Activated CD8-positive, alpha-beta T cell treated with anti-CD3 and anti-CD28 coated beads, Interleukin-2, amount 10 ng/mL, durations not matched to agents 7 days and 5 days (primary cell): ENCODE measurements at regions not wholly inside any gene's neighbourhood (a gene's known extent, or its start where the extent isn't known, plus 50 kb on each side); places are given as distances from the start of the nearest gene placed in this dataset.
"Not testable (repeated sequence)": the region's sequence is repeated elsewhere in the genome, so short reads cannot be mapped to it uniquely, and the experiment has no call there.

Source experiments
- ATAC-seq: fragments of 150-1000 bp; cut with Tn5 transposase; one replicate; pipeline ENCODE4 v1.10.0; 2021; ENCODE audit warnings: moderate library complexity
- CTCF ChIA-PET: fragments of 350-600 bp; sonication (Branson Sonifier 250); formaldehyde crosslinking; loops from one replicate; lab custom pipeline; 2021; ENCODE audit warnings: antibody characterized with exemption; lab: Charles Lee
- POLR2A ChIA-PET: fragments of 350-600 bp; sonication (Branson Sonifier 250); formaldehyde crosslinking; loops from one replicate; lab custom pipeline; 2021; ENCODE audit warnings: antibody characterized with exemption; lab: Charles Lee
- DNase-seq: peaks from one replicate; pipeline ENCODE4 v3.0.0-alpha.2; 2020
- H3K27ac Mint-ChIP-seq: one replicate; pipeline ENCODE4 v1.8.0; 2021; ENCODE audit warnings: mild to moderate bottlenecking, mixed read lengths
- H3K27me3 Mint-ChIP-seq: one replicate; pipeline ENCODE4 v1.8.0; 2021; ENCODE audit warnings: low read depth, mixed read lengths
- H3K36me3 Mint-ChIP-seq: one replicate; pipeline ENCODE4 v1.8.0; 2021; ENCODE audit warnings: low read depth, mixed read lengths
- H3K4me1 Mint-ChIP-seq: one replicate; pipeline ENCODE4 v1.8.0; 2021; ENCODE audit warnings: low read depth, mixed read lengths
- H3K4me3 Mint-ChIP-seq: one replicate; pipeline ENCODE4 v1.8.0; 2021; ENCODE audit warnings: mild to moderate bottlenecking, mixed read lengths
- H3K9me3 Mint-ChIP-seq: one replicate; pipeline ENCODE4 v1.8.0; 2022; ENCODE audit warnings: mixed read lengths; ENCODE audit not compliant: insufficient read depth

DNA sequence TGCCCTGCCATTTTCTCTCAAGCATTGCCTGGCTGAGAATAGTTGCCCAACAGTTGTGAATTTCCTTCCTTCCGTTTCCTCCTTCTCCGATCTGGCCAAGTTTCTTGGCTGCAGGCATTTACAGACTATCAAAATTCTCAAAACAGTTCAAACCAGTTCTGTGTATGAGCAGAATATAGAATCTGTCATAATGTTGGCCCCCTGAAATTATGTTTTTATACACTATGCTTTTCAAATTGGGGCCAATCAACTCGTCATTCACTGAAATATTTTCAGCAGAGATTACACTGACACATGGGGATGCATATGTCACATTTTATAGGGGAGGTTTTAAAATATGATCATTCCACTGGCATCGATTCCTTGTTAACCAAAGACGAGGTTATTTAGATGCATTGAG lies 284.2 kb upstream of the TMTC4 start:
- CTCF ChIA-PET = no interaction called here
- DNase-seq (no peak), ATAC-seq (no peak)
- no peak overlapping the region for H3K4me3 Mint-ChIP-seq
- H3K27me3 Mint-ChIP-seq = no peaks in the 10 kb centered on the region
- H3K9me3 Mint-ChIP-seq = no peaks in the 10 kb centered on the region
- POLR2A ChIA-PET = no interaction called here
- no peaks in the 10 kb centered on the region for H3K36me3 Mint-ChIP-seq
- H3K4me1 Mint-ChIP-seq = no peaks in the 10 kb centered on the region
- no peak overlapping the region for H3K27ac Mint-ChIP-seq

DNA sequence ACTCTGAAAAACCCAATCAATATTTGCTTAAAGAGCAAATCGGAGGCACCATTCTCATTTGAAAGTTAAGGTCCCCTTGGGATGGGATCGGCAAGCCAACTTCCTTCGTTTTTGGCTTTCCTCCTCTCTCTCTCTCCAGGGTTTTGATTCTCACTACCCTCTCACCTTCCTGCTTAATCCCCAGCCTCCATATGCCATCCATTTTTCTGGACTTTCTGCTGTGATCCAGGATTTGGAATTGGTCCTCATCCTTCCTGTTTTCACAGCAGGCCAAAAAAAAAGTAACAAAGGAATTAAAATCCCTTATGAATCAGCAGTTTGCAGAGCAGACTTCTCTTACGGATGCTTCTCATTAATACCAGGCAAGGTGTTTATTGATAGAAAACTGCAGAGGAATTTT lies 283.1 kb upstream of the TMTC4 start:
- POLR2A ChIA-PET = no interaction called here
- CTCF ChIA-PET = no interaction called here
- H3K4me3 Mint-ChIP-seq = no peak overlapping the region
- no peaks in the 10 kb centered on the region for H3K4me1 Mint-ChIP-seq
- no peak overlapping the region for H3K27ac Mint-ChIP-seq
- H3K36me3 Mint-ChIP-seq = no peaks in the 10 kb centered on the region
- DNase-seq (no peak), ATAC-seq (no peak)
- no peaks in the 10 kb centered on the region for H3K27me3 Mint-ChIP-seq
- H3K9me3 Mint-ChIP-seq = no peaks in the 10 kb centered on the region

DNA sequence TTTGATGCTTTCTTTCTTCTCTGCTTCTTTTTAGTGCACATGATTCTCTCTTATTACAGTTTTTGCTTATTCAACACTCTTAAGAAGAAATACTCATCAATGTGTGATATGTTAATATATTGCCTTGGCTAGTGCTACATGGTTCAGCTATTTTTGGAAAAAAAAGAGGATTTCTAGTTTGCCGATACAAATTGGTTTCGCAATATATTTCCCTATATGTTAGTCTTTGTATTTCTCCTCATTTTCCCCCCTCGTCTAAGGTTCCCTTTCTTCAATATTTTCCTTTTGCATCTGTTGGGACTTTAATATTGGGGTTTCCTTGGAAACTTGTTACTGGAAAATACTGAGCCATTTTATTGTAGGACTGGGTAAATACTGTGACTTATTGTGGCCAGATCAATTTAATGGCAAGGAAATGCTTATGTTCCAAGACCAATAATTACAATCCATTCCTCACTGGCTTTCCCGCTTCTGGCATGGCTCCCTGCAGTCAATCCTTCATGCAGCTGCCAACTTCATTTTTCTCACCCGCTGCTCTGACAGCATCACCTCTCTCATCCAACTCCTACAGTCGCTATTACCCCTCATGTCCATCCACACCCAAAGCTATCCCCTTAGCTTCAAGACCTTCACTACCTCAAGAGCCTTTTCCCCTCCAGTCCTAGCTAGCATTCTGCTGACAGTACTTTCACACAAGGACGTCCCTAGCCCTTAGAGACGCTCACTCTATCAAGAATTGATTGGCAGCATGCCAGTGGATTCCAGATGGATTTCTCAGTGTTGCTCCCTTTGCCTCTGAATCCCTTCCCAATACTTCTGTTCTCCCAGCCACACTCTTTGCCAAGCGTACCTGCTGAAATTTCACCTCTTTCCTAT lies 280.1 kb upstream of the TMTC4 start:
- Mint-ChIP-seq H3K27ac (no peak overlapping the region), H3K36me3 (no peaks in the 10 kb centered on the region), H3K27me3 (no peaks in the 10 kb centered on the region), H3K9me3 (no peaks in the 10 kb centered on the region), H3K4me3 (no peak overlapping the region), H3K4me1 (no peaks in the 10 kb centered on the region)
- ChIA-PET POLR2A (no interaction called here), CTCF (no interaction called here)
- ATAC-seq = no peak
- DNase-seq = no peak

DNA sequence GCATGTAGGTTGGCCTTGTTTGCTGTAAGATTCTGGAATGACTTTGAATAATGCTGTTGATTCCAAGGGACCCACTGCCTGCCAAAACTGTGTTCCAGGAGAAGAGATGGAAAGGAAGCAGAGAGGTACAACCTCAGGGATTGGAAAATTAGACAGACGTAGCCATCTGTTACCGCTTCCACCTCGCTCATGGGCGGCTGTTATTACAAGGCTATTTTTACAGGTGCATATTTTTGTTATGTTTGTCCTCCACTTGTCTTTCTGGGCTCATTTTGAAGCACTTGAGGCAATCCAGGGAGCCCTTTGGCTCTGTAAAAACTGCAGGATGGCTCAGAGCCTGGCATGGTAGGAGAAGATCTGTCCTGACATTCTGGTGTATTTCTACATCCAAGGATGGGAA lies 276.4 kb upstream of the TMTC4 start:
- H3K27me3 Mint-ChIP-seq = no peaks in the 10 kb centered on the region
- DNase-seq (no peak), ATAC-seq (no peak)
- H3K9me3 Mint-ChIP-seq = no peaks in the 10 kb centered on the region
- POLR2A ChIA-PET = no interaction called here
- CTCF ChIA-PET = no interaction called here
- H3K4me3 Mint-ChIP-seq = no peak overlapping the region
- no peaks in the 10 kb centered on the region for H3K36me3 Mint-ChIP-seq
- H3K27ac Mint-ChIP-seq = no peak overlapping the region
- no peaks in the 10 kb centered on the region for H3K4me1 Mint-ChIP-seq

DNA sequence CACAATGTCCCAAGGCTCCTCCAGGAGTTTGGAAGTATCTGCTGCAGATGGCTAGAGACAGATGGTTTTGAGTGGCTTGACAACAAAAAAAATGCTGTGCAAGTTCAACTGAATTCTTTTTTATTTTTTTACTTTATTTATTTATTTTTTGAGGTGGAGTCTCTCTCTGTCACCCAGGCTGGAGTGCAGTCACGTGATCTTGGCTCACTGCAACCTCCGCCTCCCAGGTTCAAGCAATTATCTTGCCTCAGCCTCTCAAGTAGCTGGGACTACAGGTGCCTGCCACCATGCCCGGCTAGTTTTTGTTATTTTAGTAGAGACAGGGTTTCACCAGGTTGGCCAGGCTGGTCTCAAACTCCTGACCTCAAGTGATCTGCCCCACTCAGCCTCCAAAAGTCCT lies 274.3 kb upstream of the TMTC4 start:
- H3K9me3 Mint-ChIP-seq, H3K36me3 Mint-ChIP-seq, POLR2A ChIA-PET, H3K4me1 Mint-ChIP-seq, H3K4me3 Mint-ChIP-seq, H3K27ac Mint-ChIP-seq, H3K27me3 Mint-ChIP-seq, ATAC-seq, CTCF ChIA-PET, DNase-seq: not testable (repeated sequence)

DNA sequence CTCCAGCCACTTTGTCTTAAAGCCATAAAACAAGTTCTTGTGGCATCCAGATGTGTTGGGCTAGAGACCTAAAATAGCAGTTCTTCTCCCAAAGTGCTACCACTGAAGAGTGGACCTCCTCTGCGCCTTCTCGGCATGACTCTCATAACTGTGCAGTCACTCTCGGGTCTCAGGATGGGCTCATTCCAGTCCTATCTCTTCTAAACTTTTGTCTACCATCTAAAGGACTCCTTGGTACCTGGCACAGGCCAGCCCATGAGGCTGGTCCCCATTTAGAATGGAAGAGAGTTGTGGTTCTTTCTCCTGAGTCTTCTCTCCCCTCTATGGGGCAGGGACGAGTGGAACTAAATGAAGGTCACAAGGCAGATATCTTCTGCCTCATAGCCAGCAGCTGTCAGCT lies 272.0 kb upstream of the TMTC4 start:
- Mint-ChIP-seq H3K4me3 (no peak overlapping the region), H3K27me3 (no peaks in the 10 kb centered on the region), H3K4me1 (no peaks in the 10 kb centered on the region), H3K36me3 (no peaks in the 10 kb centered on the region), H3K27ac (no peak overlapping the region), H3K9me3 (no peaks in the 10 kb centered on the region)
- POLR2A ChIA-PET = interaction anchor here (0.7 kb wide), 1 partner anchor 18 kb away, joined by 12 read pairs; no protein-coding TSS in a partner anchor
- CTCF ChIA-PET = no interaction called here
- DNase-seq (no peak), ATAC-seq (no peak)

DNA sequence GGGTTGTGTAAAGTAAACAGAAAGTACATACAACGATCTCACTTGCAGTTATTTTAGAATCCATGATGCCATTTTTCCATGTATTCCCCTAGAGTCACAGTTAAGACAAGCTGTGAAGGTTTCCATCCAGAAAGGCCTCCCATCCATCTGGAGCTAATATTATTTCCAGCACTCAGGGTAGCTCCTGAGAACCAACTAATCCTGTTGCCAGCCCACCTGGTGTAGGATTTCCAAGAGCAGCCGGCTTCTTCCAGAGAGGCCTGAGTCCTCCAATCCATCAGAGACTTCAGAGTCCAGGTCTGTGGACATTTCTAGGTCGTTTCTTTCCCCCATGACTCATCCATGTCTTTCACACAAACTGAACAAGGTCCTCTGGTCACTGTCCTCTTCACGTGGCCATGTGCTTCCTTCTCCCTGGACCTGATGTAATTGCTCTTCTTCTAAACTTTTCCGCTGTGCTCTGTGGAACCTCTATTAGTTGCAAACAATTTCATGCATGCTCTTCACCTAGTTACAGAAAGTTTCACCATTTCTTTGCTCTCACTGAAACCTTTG lies 270.3 kb upstream of the TMTC4 start:
- DNase-seq (no peak), ATAC-seq (no peak)
- Mint-ChIP-seq H3K27ac (no peak overlapping the region), H3K27me3 (no peaks in the 10 kb centered on the region), H3K36me3 (no peaks in the 10 kb centered on the region), H3K4me3 (no peak overlapping the region), H3K9me3 (no peaks in the 10 kb centered on the region), H3K4me1 (no peaks in the 10 kb centered on the region)
- ChIA-PET POLR2A (no interaction called here), CTCF (no interaction called here)

DNA sequence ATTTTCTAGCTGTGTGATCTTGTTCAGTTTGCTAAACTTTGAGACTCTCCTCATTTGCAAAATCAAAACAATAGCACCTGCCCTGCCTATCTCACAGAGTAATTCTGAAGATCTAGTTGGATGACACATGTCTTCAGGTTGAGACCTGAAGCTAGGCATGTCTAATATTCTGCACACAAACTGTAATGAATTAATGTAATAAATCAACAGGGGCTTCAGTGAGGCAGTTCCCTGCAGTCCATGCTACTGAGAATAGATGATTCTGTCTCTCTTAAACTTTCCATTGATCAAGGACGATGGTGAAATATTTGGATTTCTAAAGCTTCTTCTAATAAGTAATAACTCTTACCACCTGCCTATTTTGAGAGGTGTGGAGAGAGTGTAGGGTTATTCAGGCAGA lies 268.1 kb upstream of the TMTC4 start:
- Mint-ChIP-seq H3K9me3 (no peaks in the 10 kb centered on the region), H3K27ac (no peak overlapping the region), H3K27me3 (no peaks in the 10 kb centered on the region), H3K4me3 (no peak overlapping the region), H3K4me1 (no peaks in the 10 kb centered on the region), H3K36me3 (no peaks in the 10 kb centered on the region)
- ChIA-PET CTCF (no interaction called here), POLR2A (no interaction called here)
- ATAC-seq = no peak
- no peak for DNase-seq

DNA sequence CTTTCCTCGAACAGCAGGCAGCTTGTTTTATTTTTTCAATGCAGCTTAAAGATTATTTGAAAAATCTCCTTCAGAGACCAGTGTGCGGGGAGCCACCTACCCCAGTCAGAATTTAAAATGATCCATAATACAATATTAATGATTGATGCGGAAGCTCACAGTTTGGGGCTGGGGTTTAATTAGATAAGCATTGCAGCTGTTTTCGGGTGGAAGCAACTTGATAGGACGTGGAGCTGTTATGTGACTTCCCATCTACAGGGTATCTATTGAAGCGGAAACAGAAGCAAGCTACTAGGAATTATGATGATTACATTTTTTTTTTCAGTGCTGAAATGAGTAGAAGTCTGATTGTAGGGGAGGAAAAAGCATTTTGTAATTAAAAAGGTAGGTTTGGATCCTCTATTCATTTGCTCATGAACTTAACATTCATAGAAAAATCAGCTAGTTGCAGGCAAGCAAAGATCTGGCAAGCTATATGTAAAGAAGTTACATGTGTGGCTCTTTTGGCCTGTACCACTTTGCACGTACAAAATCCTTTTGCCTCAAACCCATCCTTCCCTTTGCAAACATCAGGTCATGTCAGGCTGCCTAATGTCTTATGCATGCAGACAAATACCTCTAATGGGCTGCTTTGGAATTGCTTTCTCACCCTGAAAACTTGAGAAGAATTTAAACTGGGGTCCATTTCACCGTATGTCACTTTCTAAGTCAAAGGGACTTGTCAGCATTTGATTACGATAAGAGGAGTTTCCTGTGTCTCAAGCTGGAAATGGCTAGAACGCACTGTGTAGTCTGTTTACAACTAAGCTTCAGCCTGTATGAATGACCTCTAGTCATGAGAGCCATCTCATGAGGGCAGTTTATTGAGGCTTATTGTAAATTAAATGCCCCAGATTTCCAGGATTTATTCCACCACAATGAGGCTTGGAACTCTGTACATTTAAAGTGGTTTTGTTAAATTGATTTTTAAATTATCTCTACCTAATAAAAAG lies 267.1 kb upstream of the TMTC4 start:
- no peak for DNase-seq
- H3K4me3 Mint-ChIP-seq = no peak overlapping the region
- POLR2A ChIA-PET = no interaction called here
- H3K27me3 Mint-ChIP-seq = peaks cover 6% of the 10 kb centered on the region
- H3K9me3 Mint-ChIP-seq = no peaks in the 10 kb centered on the region
- no peaks in the 10 kb centered on the region for H3K4me1 Mint-ChIP-seq
- H3K27ac Mint-ChIP-seq = no peak overlapping the region
- H3K36me3 Mint-ChIP-seq = no peaks in the 10 kb centered on the region
- no peak for ATAC-seq
- CTCF ChIA-PET = no interaction called here

DNA sequence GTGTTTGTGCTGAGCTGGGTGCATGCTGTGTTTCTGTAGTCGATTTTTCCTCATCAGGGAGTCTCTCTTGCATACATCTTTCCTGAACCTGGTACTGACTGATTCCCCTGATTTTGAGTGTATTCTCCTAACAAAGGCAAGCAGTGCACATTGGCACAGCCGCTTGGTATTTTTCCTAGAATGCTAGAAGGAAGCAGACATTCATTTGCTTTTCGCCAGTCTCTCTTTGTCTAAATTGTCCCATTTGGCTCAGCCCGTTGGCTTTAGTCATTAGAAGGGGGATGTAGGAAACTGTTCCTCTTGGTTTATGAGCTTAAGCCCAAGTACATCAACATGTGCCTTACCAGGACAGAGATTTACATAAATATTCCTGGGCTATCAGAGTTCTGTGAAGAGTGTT lies 266.1 kb upstream of the TMTC4 start:
- Mint-ChIP-seq H3K4me1 (no peaks in the 10 kb centered on the region), H3K4me3 (no peak overlapping the region), H3K27ac (no peak overlapping the region), H3K9me3 (no peaks in the 10 kb centered on the region), H3K36me3 (no peaks in the 10 kb centered on the region), H3K27me3 (peaks cover 6% of the 10 kb centered on the region)
- DNase-seq = no peak
- ChIA-PET CTCF (no interaction called here), POLR2A (no interaction called here)
- ATAC-seq = no peak

DNA sequence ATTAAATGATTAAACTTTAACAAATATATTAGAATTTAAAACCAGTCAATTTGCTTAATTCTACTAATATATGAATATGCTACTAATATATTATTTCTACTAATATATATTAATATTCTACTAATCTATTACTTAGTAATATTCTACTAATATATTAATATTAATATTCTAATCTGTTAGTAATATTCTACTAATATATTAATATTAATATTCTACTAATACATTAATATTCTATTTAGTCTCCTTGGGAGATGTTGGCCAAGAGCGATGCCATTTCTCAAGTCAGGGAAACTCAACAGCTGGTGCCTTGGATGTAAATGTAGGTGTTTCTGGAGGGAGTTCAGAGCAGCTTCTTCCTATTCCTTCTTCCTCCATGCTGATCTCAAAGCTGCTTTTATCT lies 259.2 kb upstream of the TMTC4 start:
- no peaks in the 10 kb centered on the region for H3K36me3 Mint-ChIP-seq
- ChIA-PET CTCF (no interaction called here), POLR2A (no interaction called here)
- H3K27ac Mint-ChIP-seq = no peak overlapping the region
- peaks cover 6% of the 10 kb centered on the region for H3K27me3 Mint-ChIP-seq
- H3K9me3 Mint-ChIP-seq = no peaks in the 10 kb centered on the region
- no peaks in the 10 kb centered on the region for H3K4me1 Mint-ChIP-seq
- DNase-seq (no peak), ATAC-seq (no peak)
- no peak overlapping the region for H3K4me3 Mint-ChIP-seq

DNA sequence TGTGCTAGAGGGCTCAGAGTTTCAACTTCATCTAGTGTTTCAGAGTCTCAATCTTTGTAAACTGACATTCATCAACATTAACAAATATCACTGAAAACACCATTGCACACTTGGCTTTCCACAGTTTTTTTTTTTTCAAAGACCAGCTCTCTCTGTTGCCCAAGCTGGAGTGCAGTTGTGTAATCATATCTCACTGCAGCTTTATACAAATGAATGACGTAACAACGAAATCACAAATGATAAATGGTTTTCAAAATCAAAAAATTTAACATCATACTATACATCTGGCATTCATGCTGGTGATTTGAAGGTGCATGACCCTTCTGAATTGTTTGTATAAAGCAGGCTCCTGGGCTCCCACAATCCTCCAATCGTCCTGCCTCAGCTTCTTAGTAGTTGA lies 248.0 kb upstream of the TMTC4 start:
- DNase-seq (no peak), ATAC-seq (no peak)
- H3K27ac Mint-ChIP-seq = no peak overlapping the region
- no peaks in the 10 kb centered on the region for H3K9me3 Mint-ChIP-seq
- ChIA-PET CTCF (no interaction called here), POLR2A (no interaction called here)
- H3K4me1 Mint-ChIP-seq = no peaks in the 10 kb centered on the region
- peaks cover 3% of the 10 kb centered on the region for H3K27me3 Mint-ChIP-seq
- no peaks in the 10 kb centered on the region for H3K36me3 Mint-ChIP-seq
- H3K4me3 Mint-ChIP-seq = no peak overlapping the region
